Limb (tissue), 2 donors: ENCODE measurements at regions not wholly inside any gene's neighbourhood (a gene's known extent, or its start where the extent isn't known, plus 50 kb on each side); places are given as distances from the start of the nearest gene placed in this dataset.
"Not testable (repeated sequence)": the region's sequence is repeated elsewhere in the genome, so short reads cannot be mapped to it uniquely, and the experiment has no call there.

Experiments used
- DNase-seq, 2 donors: peaks; one replicate each; pipeline ENCODE4 v3.0.0-alpha.2; 2016; ENCODE audit errors: extremely low spot score in 2 of 2

- DNase-seq, result no peak
Observed at GRCh38 chr4:105025263-105026017, 121.2 kb upstream of the TET2 start.

GRCh38 chr4:105036991-105037390 is 109.7 kb upstream of the TET2 start:
- no peak for DNase-seq

- no peak for DNase-seq
Observed at GRCh38 chr4:105042451-105042850, 104.2 kb upstream of the TET2 start.

GRCh38 chr4:105050896-105051295 is 95.8 kb upstream of the TET2 start:
- no peak for DNase-seq

GRCh38 chr4:105057370-105058105 is 89.1 kb upstream of the TET2 start:
- no peak for DNase-seq

GRCh38 chr4:105058177-105058812 is 88.4 kb upstream of the TET2 start:
- DNase-seq, result no peak

GRCh38 chr4:105059337-105059736 is 87.3 kb upstream of the TET2 start:
- no peak for DNase-seq

GRCh38 chr4:105060628-105061027 is 86.0 kb upstream of the TET2 start:
- DNase-seq, result no peak

- no peak for DNase-seq
Observed at GRCh38 chr4:105061136-105061696, 85.5 kb upstream of the TET2 start.

GRCh38 chr4:105061731-105062130 is 84.9 kb upstream of the TET2 start:
- DNase-seq, result no peak

GRCh38 chr4:105066401-105066800 is 80.3 kb upstream of the TET2 start:
- DNase-seq, result no peak

- DNase-seq, result no peak
Observed at GRCh38 chr4:105067431-105067830, 79.2 kb upstream of the TET2 start.

GRCh38 chr4:105067946-105068345 is 78.7 kb upstream of the TET2 start:
- no peak for DNase-seq

GRCh38 chr4:105068516-105068915 is 78.2 kb upstream of the TET2 start:
- DNase-seq, result no peak

- DNase-seq, result not testable (repeated sequence)
Observed at GRCh38 chr4:105072095-105072494, 74.6 kb upstream of the TET2 start.

- no peak for DNase-seq
Observed at GRCh38 chr4:105074097-105074496, 72.6 kb upstream of the TET2 start.

- no peak for DNase-seq
Observed at GRCh38 chr4:105075045-105075444, 71.6 kb upstream of the TET2 start.

GRCh38 chr4:105088110-105088879 is 58.4 kb upstream of the TET2 start:
- peak in 1 of 2 donors; percentile 13 for DNase-seq

GRCh38 chr4:105092356-105092755 is 54.3 kb upstream of the TET2 start:
- DNase-seq, result peak in 1 of 2 donors; percentile 15

- DNase-seq, result no peak
Observed at GRCh38 chr4:105092768-105093167, 53.9 kb upstream of the TET2 start.

- no peak for DNase-seq
Observed at GRCh38 chr4:105093975-105094374, 52.7 kb upstream of the TET2 start.
